Stimulated activated CD4-positive, alpha-beta T cell treated with anti-CD3 and anti-CD28 coated beads, Interleukin-1b, Interleukin-23, amount 100 ng/mL, for 1 hour (primary cell): ENCODE measurements at regions not wholly inside any gene's neighbourhood (a gene's known extent, or its start where the extent isn't known, plus 50 kb on each side); places are given as distances from the start of the nearest gene placed in this dataset.
"Not testable (repeated sequence)": the region's sequence is repeated elsewhere in the genome, so short reads cannot be mapped to it uniquely, and the experiment has no call there.

Source experiments
- DNase-seq, 2 donors: peaks; one replicate each; pipeline ENCODE4 v3.0.0-alpha.2; 2020; ENCODE audit warnings: low read depth in 2 of 2

DNA sequence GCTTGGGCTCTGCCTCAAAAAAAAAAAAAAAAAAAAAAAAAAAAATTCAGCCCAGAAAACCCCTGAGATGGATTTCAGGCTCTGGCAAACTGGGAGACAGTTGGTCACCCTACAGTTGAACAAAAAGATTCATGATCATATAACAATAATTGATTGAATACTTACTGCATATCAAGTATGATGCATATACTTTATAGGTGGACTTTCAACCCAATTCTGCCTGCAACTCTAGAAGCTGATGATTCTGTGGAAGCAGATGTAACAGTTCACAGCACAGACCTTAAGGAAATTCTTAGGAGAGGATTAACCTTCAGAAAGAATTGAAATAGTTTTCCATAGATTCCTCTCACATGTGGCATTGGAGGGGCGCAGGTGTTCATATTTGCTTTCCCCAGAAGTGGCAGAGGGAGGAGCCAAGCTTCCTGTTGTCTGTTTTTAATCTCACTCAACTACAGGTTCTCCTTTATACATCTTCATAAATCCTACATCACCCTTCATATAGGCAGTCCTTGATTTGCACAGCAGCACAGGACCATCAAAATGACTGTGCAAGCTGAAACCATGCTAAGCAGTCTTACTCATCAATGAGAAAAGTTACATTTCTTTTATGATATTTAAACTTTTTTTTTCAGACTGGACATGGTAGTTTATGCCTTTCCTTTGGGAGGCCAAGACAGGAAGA lies 149.4 kb upstream of the KLF3 start:
- DNase-seq, result no peak

- no peak for DNase-seq
Measured at GRCh38 chr4:38516190-38516589, 147.8 kb upstream of the KLF3 start.

GRCh38 chr4:38519666-38520065 lies 144.3 kb upstream of the KLF3 start:
- no peak for DNase-seq

- DNase-seq, result no peak
Measured at GRCh38 chr4:38523054-38523453, 140.9 kb upstream of the KLF3 start.

DNA sequence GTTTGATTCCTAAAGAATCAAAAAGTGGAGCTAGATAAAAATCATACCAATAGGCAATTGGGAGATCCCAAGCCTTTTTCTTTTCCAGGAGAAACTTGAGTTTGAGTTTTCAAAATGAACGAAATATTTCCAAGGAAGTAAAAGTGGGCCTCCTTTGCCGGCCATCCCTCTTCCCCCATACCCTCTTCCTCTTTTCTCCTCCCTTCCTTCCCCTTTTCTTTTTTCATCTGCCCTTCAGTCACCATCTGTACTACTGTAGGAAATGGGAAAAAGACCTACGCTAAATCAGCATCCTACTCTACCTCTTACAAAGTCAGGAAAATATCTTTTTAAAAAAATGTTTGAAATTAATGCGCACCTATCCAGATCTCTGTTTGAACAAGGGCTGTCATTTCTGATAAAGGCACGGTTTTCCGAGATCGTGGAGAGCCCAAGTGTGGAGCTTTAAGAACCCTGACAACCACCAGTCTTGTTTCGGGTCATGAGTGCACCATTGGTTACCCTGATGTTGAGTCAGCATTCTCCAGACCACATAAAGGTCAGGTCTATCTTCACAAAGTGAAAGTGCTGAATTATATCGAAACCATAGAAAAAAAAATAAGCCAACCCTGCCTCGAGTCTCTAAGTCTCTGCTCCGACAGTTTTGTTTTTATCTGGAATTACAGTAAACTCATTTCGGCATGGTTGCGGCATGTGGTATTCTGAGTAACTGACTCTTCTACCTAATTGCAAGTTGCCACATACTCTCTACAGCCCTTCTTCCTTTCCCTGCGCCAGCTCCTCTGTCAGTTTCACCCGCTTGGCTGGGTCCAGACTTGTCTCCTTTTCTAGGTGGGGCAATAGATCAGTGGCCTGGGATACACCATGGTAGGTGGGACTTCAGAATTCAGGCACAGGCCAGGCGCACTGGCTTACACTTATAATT lies 140.2 kb upstream of the KLF3 start:
- no peak for DNase-seq

- no peak for DNase-seq
Measured at GRCh38 chr4:38526412-38526811, 137.6 kb upstream of the KLF3 start.

GRCh38 chr4:38529189-38530115 lies 134.5 kb upstream of the KLF3 start:
- no peak for DNase-seq

- no peak for DNase-seq
Measured at GRCh38 chr4:38530486-38530885, 133.5 kb upstream of the KLF3 start.

GRCh38 chr4:38531141-38531727 lies 132.8 kb upstream of the KLF3 start:
- DNase-seq, result no peak

- no peak for DNase-seq
Measured at GRCh38 chr4:38532908-38533499, 131.0 kb upstream of the KLF3 start.

- DNase-seq, result no peak
Measured at GRCh38 chr4:38534344-38535045, 129.5 kb upstream of the KLF3 start.

- not testable (repeated sequence) for DNase-seq
Measured at GRCh38 chr4:38535071-38535470, 128.9 kb upstream of the KLF3 start.

GRCh38 chr4:38535717-38536116 lies 128.3 kb upstream of the KLF3 start:
- DNase-seq, result no peak

GRCh38 chr4:38536716-38537115 lies 127.3 kb upstream of the KLF3 start:
- DNase-seq, result no peak

GRCh38 chr4:38537666-38538065 lies 126.3 kb upstream of the KLF3 start:
- no peak for DNase-seq

GRCh38 chr4:38538517-38538916 lies 125.5 kb upstream of the KLF3 start:
- no peak for DNase-seq

DNA sequence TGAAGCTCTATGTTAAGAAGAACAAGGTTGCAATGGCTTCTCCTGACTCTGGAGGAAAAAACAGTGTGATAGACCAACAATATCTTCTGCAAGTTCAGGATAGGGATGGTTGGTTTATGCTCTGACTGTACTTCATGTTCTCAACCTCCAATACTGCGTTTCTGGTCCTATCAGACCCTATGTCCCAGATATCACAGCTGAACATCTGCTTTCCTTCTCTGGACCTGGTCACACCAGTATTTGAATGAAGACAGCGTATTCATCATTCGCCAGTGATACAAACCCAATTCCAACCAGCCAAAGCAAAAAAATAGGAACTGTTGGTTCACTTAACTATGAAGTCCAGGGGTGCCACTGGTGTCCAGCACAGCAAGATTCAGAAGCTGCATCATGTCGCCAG lies 124.5 kb upstream of the KLF3 start:
- no peak for DNase-seq

- no peak for DNase-seq
Measured at GRCh38 chr4:38547052-38547451, 116.9 kb upstream of the KLF3 start.

DNA sequence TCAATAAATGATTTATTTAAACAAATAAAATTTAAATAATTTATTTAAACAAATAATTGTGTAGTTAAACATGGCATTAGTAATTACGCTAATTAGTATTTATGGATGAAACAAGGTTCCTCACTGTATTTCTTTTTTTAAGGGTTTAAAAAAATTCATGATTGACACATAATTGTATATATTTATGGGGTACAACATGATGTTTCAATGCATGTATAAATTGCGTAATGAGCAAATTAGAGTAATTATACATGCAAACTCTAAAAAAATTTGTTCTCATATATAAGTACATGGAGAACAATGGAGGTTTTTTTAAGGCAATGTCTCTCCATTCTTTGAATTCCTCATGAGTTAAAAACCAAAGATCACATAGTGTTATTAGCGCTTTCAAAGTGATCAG lies 115.7 kb upstream of the KLF3 start:
- DNase-seq, result no peak

- no peak for DNase-seq
Measured at GRCh38 chr4:38559374-38559773, 104.6 kb upstream of the KLF3 start.

- DNase-seq, result no peak
Measured at GRCh38 chr4:38560340-38560739, 103.7 kb upstream of the KLF3 start.
